Stomach (tissue), 8 donors: ENCODE measurements at regions not wholly inside any gene's neighbourhood (a gene's known extent, or its start where the extent isn't known, plus 50 kb on each side); places are given as distances from the start of the nearest gene placed in this dataset.

ENCODE experiments used
- DNase-seq, 2 donors: peaks; one replicate each; pipeline versions ENCODE4 v3.0.0 to v3.0.0-alpha.2; 2013 to 2019
- H3K27ac ChIP-seq, 5 donors: fragments of 200-600 bp in 4 of 5; sonication (generic) in 4 of 5; one replicate each; pipeline ENCODE4 v1.5.1; 2013 to 2019; ENCODE audit warnings: mild to moderate bottlenecking in 1 of 5, moderate library complexity in 1 of 5
- H3K27me3 ChIP-seq, 3 donors: fragments of 200-600 bp; sonication (generic); one replicate each; pipeline ENCODE4 v1.5.1; 2017 to 2019; ENCODE audit warnings: mixed run types in 1 of 3
- H3K36me3 ChIP-seq, 4 donors: fragments of 200-600 bp; sonication (generic); 1 replicate in 3 of 4; 2 replicates in 1 of 4; pipeline ENCODE4 v1.5.1; 2016 to 2019
- H3K4me1 ChIP-seq, 4 donors: fragments of 200-600 bp; sonication (generic); one replicate each; pipeline ENCODE4 v1.5.1; 2016 to 2019
- H3K4me3 ChIP-seq, 4 donors: fragments of 200-600 bp; sonication (generic) in 3 of 4; one replicate each; pipeline ENCODE4 v1.5.1; 2016 to 2019; ENCODE audit warnings: mild to moderate bottlenecking in 1 of 4
- H3K9me3 ChIP-seq, 4 donors: fragments of 200-600 bp; sonication (generic); one replicate each; pipeline ENCODE4 v1.5.1; 2016 to 2019
- CTCF ChIP-seq, 7 experiments: fragments of 450-650 bp in 4 of 7; fragments of 200-600 bp in 3 of 7; sonication (generic) in 3 of 7; IDR thresholded peaks; one replicate each; pipeline ENCODE4 v1.5.1; 2016 to 2019; ENCODE audit warnings: antibody characterized with exemption in 7 of 7, control low read depth in 2 of 7, mild to moderate bottlenecking in 1 of 7
- EP300 ChIP-seq: sonication (generic); formaldehyde crosslinking; IDR thresholded peaks from one replicate; pipeline ENCODE4 v1.6.1; 2017; ENCODE audit warnings: antibody characterized with exemption
- POLR2A ChIP-seq, 4 donors: fragments of 450-650 bp; IDR thresholded peaks; one replicate each; pipeline ENCODE4 v1.6.1; 2016; ENCODE audit warnings: antibody characterized with exemption in 4 of 4, control low read depth in 2 of 4, mild to moderate bottlenecking in 1 of 4, moderate library complexity in 1 of 4
- POLR2AphosphoS5 ChIP-seq, 3 donors: sonication (generic); formaldehyde crosslinking; IDR thresholded peaks; one replicate each; pipeline ENCODE4 v1.6.1; 2016; ENCODE audit warnings: antibody characterized with exemption in 3 of 3
- WGBS, 5 donors: extraction: QIAGEN DNeasy Blood & Tissue Kit in 3 of 5; methylation state at CpG; one replicate each; pipeline versions ENCODE4 v1.1.5 to v1.1.7; 2013 to 2018; 5-methylcytosine and 5-hydroxymethylcytosine counted together
- intact Hi-C: fragments of 100-400 bp; cut with DNase I; formaldehyde crosslinking; loops from one replicate; pipeline ENCODE4 v1.15.1; 2023; ENCODE audit warnings: low total_unique reads
- donor health status: healthy with polysubstance abuse.
- donor health status: Bipolar disorder and iron deficiency.
- donor health status: healthy.

- no peak overlapping the region for H3K4me3 ChIP-seq
- WGBS, 5 donors: 80 to 84% (median 83%) methylated on average over 19 to 23 of the region's 23 CpGs
- H3K4me1 ChIP-seq: no peaks in the 10 kb centered on the region
- H3K36me3 ChIP-seq: no peaks in the 10 kb centered on the region
- TF ChIP-seq EP300 (no peak), CTCF (IDR thresholded peaks at IDR 0.05) (no peak), POLR2A (IDR thresholded peaks at IDR 0.05) (no peak), POLR2AphosphoS5 (IDR thresholded peaks at IDR 0.05) (no peak)
- H3K27ac ChIP-seq: no peak overlapping the region
- intact Hi-C loops: no loop called here
- H3K9me3 ChIP-seq: peaks cover 4 to 15% (median 13%) of the 10 kb centered on the region in 4 donors
- H3K27me3 ChIP-seq: peaks cover 0 to 52% (median 3%) of the 10 kb centered on the region in 3 donors
- DNase-seq: no peak
Observed at GRCh38 chr1:2935751-2936390, 85.4 kb upstream of the ACTRT2 start.

GRCh38 chr1:2936559-2937515, 84.4 kb upstream of the ACTRT2 start:
- WGBS, 5 donors: 78 to 84% (median 81%) methylated on average over 16 to 22 of the region's 22 CpGs
- Histone ChIP-seq H3K4me1 (no peaks in the 10 kb centered on the region), H3K27ac (no peak overlapping the region), H3K27me3 (peaks cover 0 to 47% (median 3%) of the 10 kb centered on the region in 3 donors), H3K4me3 (no peak overlapping the region), H3K36me3 (no peaks in the 10 kb centered on the region), H3K9me3 (peaks cover 4 to 25% (median 22%) of the 10 kb centered on the region in 4 donors)
- intact Hi-C loops: no loop called here
- DNase-seq: no peak
- TF ChIP-seq POLR2A (IDR thresholded peaks at IDR 0.05): no peak
- TF ChIP-seq EP300: no peak
- TF ChIP-seq CTCF (IDR thresholded peaks at IDR 0.05): no peak
- no peak for TF ChIP-seq POLR2AphosphoS5 (IDR thresholded peaks at IDR 0.05)

GRCh38 chr1:2937805-2938204, 83.5 kb upstream of the ACTRT2 start:
- no peaks in the 10 kb centered on the region for H3K36me3 ChIP-seq
- H3K4me3 ChIP-seq: no peak overlapping the region
- no peaks in the 10 kb centered on the region for H3K4me1 ChIP-seq
- H3K27ac ChIP-seq: no peak overlapping the region
- DNase-seq: no peak
- TF ChIP-seq CTCF (IDR thresholded peaks at IDR 0.05) (no peak), POLR2A (IDR thresholded peaks at IDR 0.05) (no peak), POLR2AphosphoS5 (IDR thresholded peaks at IDR 0.05) (no peak), EP300 (no peak)
- peaks cover 0 to 46% (median 2%) of the 10 kb centered on the region in 3 donors for H3K27me3 ChIP-seq
- H3K9me3 ChIP-seq: peaks cover 4 to 29% (median 25%) of the 10 kb centered on the region in 4 donors
- 33 to 96% (median 78%) methylated on average over 1 of the region's 1 CpG for WGBS, 5 donors
- intact Hi-C loops: no loop called here

GRCh38 chr1:2939041-2939552, 82.2 kb upstream of the ACTRT2 start:
- no peak for TF ChIP-seq POLR2AphosphoS5 (IDR thresholded peaks at IDR 0.05)
- TF ChIP-seq POLR2A (IDR thresholded peaks at IDR 0.05): no peak
- no peak for TF ChIP-seq EP300
- no peak for TF ChIP-seq CTCF (IDR thresholded peaks at IDR 0.05)
- Histone ChIP-seq H3K27ac (no peak overlapping the region), H3K27me3 (peaks cover 0 to 44% (median 0%) of the 10 kb centered on the region in 3 donors), H3K36me3 (no peaks in the 10 kb centered on the region), H3K4me3 (no peak overlapping the region), H3K4me1 (no peaks in the 10 kb centered on the region), H3K9me3 (peaks cover 4 to 29% (median 25%) of the 10 kb centered on the region in 4 donors)
- no peak for DNase-seq
- intact Hi-C loops: no loop called here
- 100% methylated on average over 1 of the region's 1 CpG; no CpG with 5 or more reads in 1 of the 5 donors for WGBS, 5 donors
